GM23248 (cell line): ENCODE measurements at regions not wholly inside any gene's neighbourhood (a gene's known extent, or its start where the extent isn't known, plus 50 kb on each side); places are given as distances from the start of the nearest gene placed in this dataset.
"Not testable (repeated sequence)": the region's sequence is repeated elsewhere in the genome, so short reads cannot be mapped to it uniquely, and the experiment has no call there.

ENCODE experiments used
- EZH2 ChIP-seq: fragments of 200-600 bp; sonication (generic); IDR thresholded peaks from 2 replicates; pipeline ENCODE4 v1.6.1; 2018; ENCODE audit warnings: antibody characterized with exemption, mild to moderate bottlenecking; ENCODE audit not compliant: insufficient read depth, poor library complexity, severe bottlenecking
- EZH2phosphoT487 ChIP-seq: fragments of 200-600 bp; sonication (generic); IDR thresholded peaks from 2 replicates; pipeline ENCODE4 v1.6.1; 2018; ENCODE audit warnings: antibody characterized with exemption, moderate library complexity, mild to moderate bottlenecking, low read depth; ENCODE audit not compliant: insufficient read depth

DNA sequence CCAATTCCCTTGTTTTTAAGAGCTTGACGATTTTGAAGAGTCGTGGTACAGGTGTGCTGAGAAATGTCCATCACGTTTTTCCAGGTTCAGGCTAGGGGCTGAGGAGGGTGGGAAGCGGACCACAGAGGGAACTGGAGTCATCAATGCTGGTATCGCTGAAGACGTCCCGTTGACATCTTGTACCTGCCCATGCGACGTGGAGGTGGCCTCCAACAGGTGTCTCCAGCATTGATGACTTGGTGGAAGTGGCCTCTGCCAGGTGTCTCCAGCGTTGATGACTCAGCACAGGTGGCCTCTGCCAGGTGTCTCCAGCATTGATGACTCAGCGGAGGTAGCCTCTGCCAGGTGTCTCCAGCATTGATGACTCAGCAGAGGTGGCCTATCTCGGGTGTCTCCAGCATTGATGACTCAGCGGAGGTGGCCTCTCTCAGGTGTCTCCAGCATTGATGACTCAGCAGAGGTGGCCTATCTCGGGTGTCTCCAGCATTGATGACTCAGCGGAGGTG, 86.6 kb downstream of the ASMT start:
- TF ChIP-seq EZH2phosphoT487, EZH2: not testable (repeated sequence)
